Loucy (cell line): ENCODE measurements at regions not wholly inside any gene's neighbourhood (a gene's known extent, or its start where the extent isn't known, plus 50 kb on each side); places are given as distances from the start of the nearest gene placed in this dataset.
"Not testable (repeated sequence)": the region's sequence is repeated elsewhere in the genome, so short reads cannot be mapped to it uniquely, and the experiment has no call there.

ENCODE experiments used
- H2AFZ ChIP-seq: fragments of 200-600 bp; sonication (generic); 2 replicates; pipeline ENCODE4 v1.6.0; 2016; ENCODE audit warnings: antibody characterized with exemption, mild to moderate bottlenecking, low read length, moderate library complexity
- H3F3A ChIP-seq: fragments of 200-600 bp; 2 replicates; pipeline ENCODE4 v1.6.0; 2016; ENCODE audit warnings: antibody characterized with exemption, low read depth, mild to moderate bottlenecking
- H3K27me3 ChIP-seq: fragments of 200-600 bp; sonication (generic); 2 replicates; pipeline ENCODE4 v1.6.1; 2014; ENCODE audit warnings: low read length, mild to moderate bottlenecking; ENCODE audit not compliant: insufficient read depth, poor library complexity, severe bottlenecking
- H3K36me3 ChIP-seq: fragments of 200-600 bp; sonication (generic); 2 replicates; pipeline ENCODE4 v1.6.1; 2016; ENCODE audit warnings: low read length; ENCODE audit not compliant: insufficient read depth
- H3K4me1 ChIP-seq: fragments of 200-600 bp; sonication (generic); 2 replicates; pipeline ENCODE4 v1.5.1; 2014; ENCODE audit warnings: low read length, mild to moderate bottlenecking; ENCODE audit not compliant: insufficient read depth, poor library complexity, severe bottlenecking
- H3K4me2 ChIP-seq: fragments of 200-600 bp; sonication (generic); 2 replicates; pipeline ENCODE4 v1.6.0; 2014; ENCODE audit warnings: antibody characterized with exemption, low read length, low read depth, mild to moderate bottlenecking; ENCODE audit not compliant: poor library complexity, severe bottlenecking
- H3K4me3 ChIP-seq: fragments of 200-600 bp; sonication (generic); 2 replicates; pipeline ENCODE4 v1.5.1; 2014; ENCODE audit warnings: low read length, mild to moderate bottlenecking, mixed read lengths; ENCODE audit not compliant: poor library complexity, severe bottlenecking
- H3K79me2 ChIP-seq: fragments of 200-600 bp; sonication (generic); 2 replicates; pipeline ENCODE4 v1.6.1; 2014; ENCODE audit warnings: low read length; ENCODE audit not compliant: insufficient read depth
- H3K9ac ChIP-seq: fragments of 200-600 bp; sonication (generic); 2 replicates; pipeline ENCODE4 v1.6.0; 2014; ENCODE audit warnings: mild to moderate bottlenecking, low read depth, low read length, moderate library complexity; ENCODE audit not compliant: poor library complexity, severe bottlenecking
- H3K9me2 ChIP-seq: fragments of 200-600 bp; sonication (generic); replicated peaks from 2 replicates; pipeline ENCODE4 v1.6.1; 2016; ENCODE audit warnings: low read depth, low read length, mixed read lengths
- H3K9me3 ChIP-seq: fragments of 200-600 bp; sonication (generic); 2 replicates; pipeline ENCODE4 v1.6.1; 2014; ENCODE audit warnings: mild to moderate bottlenecking, antibody characterized with exemption, low read length, low read depth; ENCODE audit not compliant: insufficient read depth
- H4K20me1 ChIP-seq: fragments of 200-600 bp; sonication (generic); 2 replicates; pipeline ENCODE4 v1.6.0; 2014; ENCODE audit warnings: antibody characterized with exemption, low read length, mild to moderate bottlenecking; ENCODE audit not compliant: insufficient read depth, poor library complexity, severe bottlenecking
- EZH2phosphoT487 ChIP-seq: fragments of 200-600 bp; IDR thresholded peaks from 2 replicates; pipeline ENCODE4 v1.6.1; 2018; ENCODE audit warnings: antibody characterized with exemption, mild to moderate bottlenecking, moderate library complexity, borderline replicate concordance
- TF ChIP-seq, protein P1 (sequence below): fragments of 200-600 bp; sonication (generic); conservative IDR thresholded peaks from 2 replicates; pipeline ENCODE4 v1.5.1; 2014; ENCODE audit warnings: mild to moderate bottlenecking, antibody characterized with exemption, low read length

- H3K79me2 ChIP-seq = no peaks in the 10 kb centered on the region
- TF ChIP-seq EZH2phosphoT487 = no peak
- TF ChIP-seq, protein P1, sequence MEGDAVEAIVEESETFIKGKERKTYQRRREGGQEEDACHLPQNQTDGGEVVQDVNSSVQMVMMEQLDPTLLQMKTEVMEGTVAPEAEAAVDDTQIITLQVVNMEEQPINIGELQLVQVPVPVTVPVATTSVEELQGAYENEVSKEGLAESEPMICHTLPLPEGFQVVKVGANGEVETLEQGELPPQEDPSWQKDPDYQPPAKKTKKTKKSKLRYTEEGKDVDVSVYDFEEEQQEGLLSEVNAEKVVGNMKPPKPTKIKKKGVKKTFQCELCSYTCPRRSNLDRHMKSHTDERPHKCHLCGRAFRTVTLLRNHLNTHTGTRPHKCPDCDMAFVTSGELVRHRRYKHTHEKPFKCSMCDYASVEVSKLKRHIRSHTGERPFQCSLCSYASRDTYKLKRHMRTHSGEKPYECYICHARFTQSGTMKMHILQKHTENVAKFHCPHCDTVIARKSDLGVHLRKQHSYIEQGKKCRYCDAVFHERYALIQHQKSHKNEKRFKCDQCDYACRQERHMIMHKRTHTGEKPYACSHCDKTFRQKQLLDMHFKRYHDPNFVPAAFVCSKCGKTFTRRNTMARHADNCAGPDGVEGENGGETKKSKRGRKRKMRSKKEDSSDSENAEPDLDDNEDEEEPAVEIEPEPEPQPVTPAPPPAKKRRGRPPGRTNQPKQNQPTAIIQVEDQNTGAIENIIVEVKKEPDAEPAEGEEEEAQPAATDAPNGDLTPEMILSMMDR = no peak
- H3K9me2 ChIP-seq = no peaks in the 10 kb centered on the region
- H3K9ac ChIP-seq = no peak overlapping the region
- H3K4me1 ChIP-seq = no peaks in the 10 kb centered on the region
- no peaks in the 10 kb centered on the region for H3F3A ChIP-seq
- H2AFZ ChIP-seq = no peak overlapping the region
- no peak overlapping the region for H3K4me3 ChIP-seq
- no peaks in the 10 kb centered on the region for H3K27me3 ChIP-seq
- H3K9me3 ChIP-seq = no peaks in the 10 kb centered on the region
- H3K36me3 ChIP-seq = no peaks in the 10 kb centered on the region
- no peak overlapping the region for H3K4me2 ChIP-seq
- no peaks in the 10 kb centered on the region for H4K20me1 ChIP-seq
These were observed 58.6 kb upstream of the CNTNAP2 start for GRCh38 chr7:146057958-146058357.

DNA sequence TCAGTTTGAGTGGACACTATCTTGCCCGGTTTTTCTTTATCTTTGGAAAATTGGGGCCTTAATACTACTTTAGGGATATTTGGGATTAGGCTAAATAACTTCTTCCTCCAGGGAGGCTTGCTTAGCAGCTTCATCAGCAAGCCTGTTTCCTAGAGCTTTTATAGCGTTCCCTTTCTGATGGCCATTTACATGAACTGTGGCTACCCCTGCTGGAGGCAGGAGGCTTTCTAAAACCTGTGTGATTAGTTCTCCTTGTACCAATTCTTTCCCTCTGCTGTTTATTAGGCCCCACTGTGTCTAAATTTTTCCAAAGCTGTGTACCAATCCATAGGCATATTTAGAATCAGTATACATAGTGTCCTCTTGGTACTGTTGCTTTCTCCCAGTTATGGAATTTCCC lies 61.7 kb upstream of the CNTNAP2 start:
- Histone ChIP-seq H3K9ac (no peak overlapping the region), H3K27me3 (no peaks in the 10 kb centered on the region), H3K9me3 (peaks cover 7% of the 10 kb centered on the region; the same call in 1 of the 2 replicates), H3K4me1 (no peaks in the 10 kb centered on the region), H2AFZ (no peak overlapping the region), H3K4me2 (no peak overlapping the region), H3K36me3 (no peaks in the 10 kb centered on the region), H3K4me3 (no peak overlapping the region), H3K79me2 (no peaks in the 10 kb centered on the region), H3K9me2 (no peaks in the 10 kb centered on the region), H3F3A (no peaks in the 10 kb centered on the region), H4K20me1 (no peaks in the 10 kb centered on the region)
- TF ChIP-seq, protein P1 = no peak
- TF ChIP-seq EZH2phosphoT487 = no peak

DNA sequence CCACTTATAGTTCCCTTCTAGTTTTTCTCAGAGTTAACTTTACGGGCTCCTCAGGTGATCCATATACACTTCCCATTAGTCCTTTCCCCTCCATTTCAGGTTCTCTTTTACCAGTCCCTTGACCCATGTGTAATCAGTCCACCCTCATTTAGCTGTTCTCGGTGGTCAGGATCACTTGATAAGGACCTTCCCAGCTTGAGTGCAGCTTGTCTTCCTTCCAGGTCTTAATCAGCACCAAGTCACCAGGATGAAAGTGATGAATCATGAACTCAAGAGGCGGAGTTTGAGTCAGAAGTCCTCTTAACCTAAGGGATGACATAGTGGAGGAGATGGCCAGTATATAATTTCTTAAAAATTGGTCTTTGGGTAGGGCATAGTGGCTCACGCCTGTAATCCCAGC lies 63.1 kb upstream of the CNTNAP2 start:
- H2AFZ ChIP-seq = no peak overlapping the region
- no peaks in the 10 kb centered on the region for H3K79me2 ChIP-seq
- H3K4me3 ChIP-seq = no peak overlapping the region
- H4K20me1 ChIP-seq = no peaks in the 10 kb centered on the region
- no peak overlapping the region for H3K4me2 ChIP-seq
- no peak overlapping the region for H3K9ac ChIP-seq
- H3K4me1 ChIP-seq = no peaks in the 10 kb centered on the region
- H3K9me3 ChIP-seq = peaks cover 7% of the 10 kb centered on the region; the same call in 1 of the 2 replicates
- no peaks in the 10 kb centered on the region for H3K9me2 ChIP-seq
- no peak for TF ChIP-seq EZH2phosphoT487
- H3K27me3 ChIP-seq = no peaks in the 10 kb centered on the region
- no peaks in the 10 kb centered on the region for H3K36me3 ChIP-seq
- no peaks in the 10 kb centered on the region for H3F3A ChIP-seq

GRCh38 chr7:146043310-146043709 lies 73.3 kb upstream of the CNTNAP2 start:
- not testable (repeated sequence) for H3K9ac ChIP-seq, H3K27me3 ChIP-seq, H3K9me3 ChIP-seq, H4K20me1 ChIP-seq, H2AFZ ChIP-seq, H3K4me2 ChIP-seq, H3K4me1 ChIP-seq, H3K79me2 ChIP-seq, H3F3A ChIP-seq, H3K4me3 ChIP-seq, H3K36me3 ChIP-seq, H3K9me2 ChIP-seq
